HG03039 (cell line): ENCODE measurements at regions not wholly inside any gene's neighbourhood (a gene's known extent, or its start where the extent isn't known, plus 50 kb on each side); places are given as distances from the start of the nearest gene placed in this dataset.

Experiments used
- ATAC-seq: cut with Tn5 transposase; IDR thresholded peaks from one replicate; pipeline ENCODE4 v1.9.1; 2021; ENCODE audit warnings: mild to moderate bottlenecking, moderate library complexity; ENCODE audit not compliant: unreplicated experiment

DNA sequence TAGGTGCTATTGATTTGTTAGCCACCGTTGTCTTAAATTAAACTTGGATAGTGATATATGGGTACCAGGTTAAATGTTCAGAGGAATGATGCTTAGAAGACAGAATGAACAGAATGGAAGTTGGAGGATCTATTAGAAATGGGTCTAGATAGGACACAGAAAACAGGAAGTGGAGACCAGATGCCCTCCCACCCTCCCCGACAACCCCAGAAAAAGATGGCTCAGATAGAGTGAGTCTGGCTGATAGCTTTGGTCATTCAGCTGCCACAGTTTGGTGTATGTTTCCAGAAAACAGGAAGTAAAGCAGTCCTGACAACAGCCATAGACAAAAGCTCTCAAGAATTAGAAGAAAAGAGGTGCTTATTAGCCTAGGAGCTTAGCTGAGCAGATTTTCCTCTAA, 71.5 kb upstream of the DSG1 start:
- no peak for ATAC-seq

- no peak for ATAC-seq
Measured at GRCh38 chr18:31247574-31248199, 70.3 kb upstream of the DSG1 start.

DNA sequence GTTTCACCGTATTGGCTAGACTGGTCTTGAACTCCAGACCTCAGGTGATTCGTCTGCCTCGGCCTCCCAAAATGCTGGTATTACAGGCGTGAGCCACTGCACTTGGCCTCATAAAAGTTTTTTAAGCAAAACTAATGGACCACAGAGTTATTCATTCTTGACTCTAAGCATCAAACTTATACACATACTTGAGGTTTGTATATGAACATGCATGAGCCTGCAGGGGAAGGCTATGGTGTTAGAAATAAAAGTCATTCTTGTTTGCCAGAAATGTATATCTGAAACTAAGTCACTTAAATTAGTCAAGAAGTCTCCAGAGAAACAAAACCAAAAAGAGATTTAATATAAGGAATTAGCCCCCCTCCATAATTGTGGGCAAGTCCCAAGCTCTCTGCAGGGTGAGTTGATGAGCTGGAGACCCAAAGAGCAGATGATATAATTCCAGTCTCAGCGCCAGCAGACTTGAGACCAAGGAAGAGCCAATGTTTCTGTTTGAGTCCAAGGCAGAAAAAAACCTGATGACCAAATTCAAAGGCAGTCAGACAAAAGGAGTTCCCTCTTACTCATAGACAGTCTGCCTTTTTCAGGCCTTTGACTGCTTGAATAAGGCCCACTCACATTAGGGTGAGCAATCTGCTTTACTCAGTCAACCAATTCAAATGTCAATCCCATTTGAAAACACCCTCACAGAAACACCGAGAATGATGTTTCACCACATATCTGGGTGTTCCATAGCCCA, 69.0 kb upstream of the DSG1 start:
- ATAC-seq = no peak

- ATAC-seq = no peak
Measured at GRCh38 chr18:31250902-31251301, 67.1 kb upstream of the DSG1 start.

GRCh38 chr18:31252522-31252921, 65.4 kb upstream of the DSG1 start:
- no peak for ATAC-seq

DNA sequence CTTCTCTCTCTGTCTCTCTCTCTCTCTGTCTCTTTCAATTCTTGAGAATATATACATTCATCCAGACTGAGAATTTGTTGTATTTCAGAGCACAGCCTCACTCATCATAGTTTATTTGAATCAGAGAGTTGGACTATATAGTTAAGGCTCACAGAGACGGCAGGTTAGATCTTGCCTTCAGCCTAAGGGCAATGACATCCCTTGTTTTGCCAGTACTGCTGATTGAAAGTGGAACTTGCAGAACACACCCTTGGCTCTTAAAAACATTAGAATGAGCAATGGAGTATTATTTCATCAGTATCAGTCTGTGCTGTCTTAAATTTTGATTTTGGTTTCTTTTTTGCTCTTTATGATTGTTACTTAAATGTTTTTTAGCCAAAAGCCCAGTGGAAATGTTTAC, 62.0 kb upstream of the DSG1 start:
- ATAC-seq = no peak

DNA sequence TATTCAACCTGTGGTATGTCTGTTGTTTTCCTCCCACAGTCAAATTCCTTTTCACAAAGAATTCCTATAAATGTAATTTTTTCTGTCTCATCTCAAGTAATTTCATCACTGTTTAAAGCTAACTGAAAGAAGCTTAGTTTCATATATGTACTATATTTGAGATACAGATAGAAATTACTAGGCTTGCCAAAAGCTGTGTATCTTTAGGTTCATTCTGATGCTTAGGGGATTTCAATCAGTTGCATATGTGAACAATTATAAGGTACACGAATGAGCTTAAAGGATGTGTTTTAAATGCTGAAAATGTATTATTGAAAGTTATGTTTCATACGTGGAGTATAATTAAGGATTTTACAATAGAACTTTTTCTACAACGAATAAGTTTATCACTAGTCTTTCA, 59.2 kb upstream of the DSG1 start:
- no peak for ATAC-seq

DNA sequence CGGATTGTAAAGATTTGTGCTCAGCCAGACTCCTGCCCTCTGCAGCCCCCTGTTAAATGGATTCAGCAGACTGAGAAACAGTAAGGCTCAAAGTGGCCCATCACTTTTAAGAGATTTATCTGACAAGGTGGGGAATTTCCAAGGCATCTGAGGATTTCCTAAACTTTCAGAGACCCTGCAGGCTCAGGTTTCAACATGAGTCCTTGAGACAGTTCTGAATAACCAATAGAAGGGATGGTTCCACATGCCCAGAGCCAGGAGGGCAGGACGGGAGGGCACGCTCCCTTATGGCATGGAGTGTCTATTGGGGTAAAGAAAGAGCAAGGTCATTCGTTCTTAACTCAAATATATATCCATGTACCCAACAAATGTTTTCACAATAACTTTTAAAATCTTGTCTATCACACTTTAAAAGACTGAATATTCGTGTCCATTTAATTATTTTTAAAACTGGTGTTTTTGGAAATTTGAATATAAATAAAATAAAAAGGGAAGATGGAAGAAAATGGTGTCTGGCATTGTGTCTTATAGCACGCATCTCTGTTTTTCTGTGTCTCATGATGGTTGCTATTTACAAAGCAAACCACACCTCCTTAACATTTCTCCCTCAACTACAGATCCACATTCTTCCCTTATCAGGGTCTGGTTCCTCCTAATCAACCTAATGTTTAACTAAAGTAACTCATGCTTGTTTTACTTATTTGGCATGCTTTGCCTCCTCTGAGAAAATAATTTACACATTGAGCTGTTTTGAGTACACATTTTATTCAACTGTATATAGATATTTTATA, 56.0 kb upstream of the DSG1 start:
- no peak for ATAC-seq

DNA sequence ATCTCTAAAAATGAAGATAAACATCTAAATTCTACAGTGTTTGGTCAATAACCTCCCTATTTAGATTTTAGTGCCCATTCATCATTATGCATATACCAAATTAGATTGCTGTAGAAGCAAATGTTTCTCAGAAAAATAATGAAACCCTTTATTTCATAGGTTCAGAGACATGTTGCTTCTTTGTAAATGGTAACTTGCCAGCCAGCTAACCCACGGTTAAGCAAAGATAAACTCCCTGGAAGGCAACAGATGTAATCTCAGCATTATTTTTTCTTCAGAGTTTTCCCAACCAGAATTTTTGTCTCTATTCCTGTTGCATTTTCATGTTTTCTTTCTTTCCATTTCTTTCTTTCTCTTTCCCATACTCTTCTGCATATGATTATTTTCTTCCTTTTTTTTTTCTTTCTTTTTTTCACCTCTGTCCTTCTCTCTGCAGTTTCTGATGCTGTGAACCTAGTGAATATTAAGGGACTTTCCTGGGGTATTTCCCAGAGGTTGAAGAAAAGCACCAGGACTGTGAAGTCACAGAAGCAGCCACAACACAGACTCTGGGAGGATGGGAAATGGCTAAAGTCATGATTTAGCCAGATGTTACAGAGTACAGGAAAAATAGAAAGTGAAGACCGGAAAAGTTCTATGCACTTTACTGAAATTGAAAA, 50.0 kb upstream of the DSG1 start:
- ATAC-seq = peak; percentile 88
